ENCODE measurements at regions not wholly inside any gene's neighbourhood (a gene's known extent, or its start where the extent isn't known, plus 50 kb on each side); places are given as distances from the start of the nearest gene placed in this dataset.

GRCh38 chr2:16194530-16194929, 254.2 kb downstream of the MYCN start:
- TF ChIP-seq ZFP30 (CRISPR knock-in tag; IDR thresholded peaks at IDR 0.05) = no peak
- TF ChIP-seq PPARA (CRISPR knock-in tag; IDR thresholded peaks at IDR 0.05; ENCODE audit: borderline replicate concordance) = no peak
- TF ChIP-seq ZFP3 (CRISPR knock-in tag; IDR thresholded peaks at IDR 0.05) = no peak
- no peak for TF ChIP-seq OSR1 (CRISPR knock-in tag; IDR thresholded peaks at IDR 0.05)
- TF ChIP-seq, protein P1, sequence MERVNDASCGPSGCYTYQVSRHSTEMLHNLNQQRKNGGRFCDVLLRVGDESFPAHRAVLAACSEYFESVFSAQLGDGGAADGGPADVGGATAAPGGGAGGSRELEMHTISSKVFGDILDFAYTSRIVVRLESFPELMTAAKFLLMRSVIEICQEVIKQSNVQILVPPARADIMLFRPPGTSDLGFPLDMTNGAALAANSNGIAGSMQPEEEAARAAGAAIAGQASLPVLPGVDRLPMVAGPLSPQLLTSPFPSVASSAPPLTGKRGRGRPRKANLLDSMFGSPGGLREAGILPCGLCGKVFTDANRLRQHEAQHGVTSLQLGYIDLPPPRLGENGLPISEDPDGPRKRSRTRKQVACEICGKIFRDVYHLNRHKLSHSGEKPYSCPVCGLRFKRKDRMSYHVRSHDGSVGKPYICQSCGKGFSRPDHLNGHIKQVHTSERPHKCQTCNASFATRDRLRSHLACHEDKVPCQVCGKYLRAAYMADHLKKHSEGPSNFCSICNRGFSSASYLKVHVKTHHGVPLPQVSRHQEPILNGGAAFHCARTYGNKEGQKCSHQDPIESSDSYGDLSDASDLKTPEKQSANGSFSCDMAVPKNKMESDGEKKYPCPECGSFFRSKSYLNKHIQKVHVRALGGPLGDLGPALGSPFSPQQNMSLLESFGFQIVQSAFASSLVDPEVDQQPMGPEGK (CRISPR knock-in tag; IDR thresholded peaks at IDR 0.05; ENCODE audit: borderline replicate concordance) = no peak
- TF ChIP-seq GLIS3 (CRISPR knock-in tag; IDR thresholded peaks at IDR 0.05) = no peak
- no peak for TF ChIP-seq ARNTL (CRISPR knock-in tag; IDR thresholded peaks at IDR 0.05; ENCODE audit: borderline replicate concordance, low read depth)
- TF ChIP-seq CSDC2 (CRISPR knock-in tag; IDR thresholded peaks at IDR 0.05) = no peak
- no peak for TF ChIP-seq POU6F1 (CRISPR knock-in tag; IDR thresholded peaks at IDR 0.05; ENCODE audit: borderline replicate concordance, low read depth)
